HG02588 (cell line): ENCODE measurements at regions not wholly inside any gene's neighbourhood (a gene's known extent, or its start where the extent isn't known, plus 50 kb on each side); places are given as distances from the start of the nearest gene placed in this dataset.
A peak's percentile ranks its signal among the peaks of the same experiment; 100 is the strongest.

ENCODE experiments used
- ATAC-seq: cut with Tn5 transposase; IDR thresholded peaks from one replicate; pipeline ENCODE4 v1.9.1; 2021; ENCODE audit warnings: mild to moderate bottlenecking, moderate library complexity; ENCODE audit not compliant: unreplicated experiment

GRCh38 chr2:164439885-164440284, 181.4 kb downstream of the GRB14 start:
- no peak for ATAC-seq

GRCh38 chr2:164439235-164439634, 182.0 kb downstream of the GRB14 start:
- ATAC-seq: no peak

- no peak for ATAC-seq
Measured at GRCh38 chr2:164438490-164439205, 182.6 kb downstream of the GRB14 start.

- no peak for ATAC-seq
Measured at GRCh38 chr2:164436131-164436530, 185.2 kb downstream of the GRB14 start.

GRCh38 chr2:164430166-164430783, 191.0 kb downstream of the GRB14 start:
- no peak for ATAC-seq

GRCh38 chr2:164429354-164429753, 191.9 kb downstream of the GRB14 start:
- no peak for ATAC-seq

- ATAC-seq: no peak
Measured at GRCh38 chr2:164427111-164427510, 194.2 kb downstream of the GRB14 start.

GRCh38 chr2:164420787-164421186, 200.5 kb downstream of the GRB14 start:
- ATAC-seq: no peak

- no peak for ATAC-seq
Measured at GRCh38 chr2:164412831-164413230, 208.5 kb downstream of the GRB14 start.

- no peak for ATAC-seq
Measured at GRCh38 chr2:164389411-164389810, 231.9 kb downstream of the GRB14 start.

GRCh38 chr2:164388511-164388910, 232.8 kb downstream of the GRB14 start:
- peak; percentile 75 for ATAC-seq

GRCh38 chr2:164386231-164386630, 235.1 kb downstream of the GRB14 start:
- ATAC-seq: no peak

- ATAC-seq: no peak
Measured at GRCh38 chr2:164384434-164384833, 236.8 kb downstream of the GRB14 start.

GRCh38 chr2:164371916-164372315, 249.4 kb downstream of the GRB14 start:
- ATAC-seq: no peak

GRCh38 chr2:164369366-164369765, 251.9 kb downstream of the GRB14 start:
- ATAC-seq: no peak

GRCh38 chr2:164368896-164369295, 252.4 kb downstream of the GRB14 start:
- no peak for ATAC-seq

- ATAC-seq: no peak
Measured at GRCh38 chr2:164363646-164364045, 257.6 kb downstream of the GRB14 start.

GRCh38 chr2:164351536-164351935, 269.7 kb downstream of the GRB14 start:
- no peak for ATAC-seq

- ATAC-seq: no peak
Measured at GRCh38 chr2:164335947-164336346, 285.3 kb downstream of the GRB14 start.

GRCh38 chr2:164335128-164335527, 286.2 kb downstream of the GRB14 start:
- ATAC-seq: no peak

GRCh38 chr2:164328310-164328709, 293.0 kb downstream of the GRB14 start:
- no peak for ATAC-seq

GRCh38 chr2:164323978-164324377, 297.3 kb downstream of the GRB14 start:
- ATAC-seq: no peak

GRCh38 chr2:164314148-164314547, 307.1 kb downstream of the GRB14 start:
- no peak for ATAC-seq
